Gastroesophageal sphincter (tissue), 3 donors: ENCODE measurements at regions not wholly inside any gene's neighbourhood (a gene's known extent, or its start where the extent isn't known, plus 50 kb on each side); places are given as distances from the start of the nearest gene placed in this dataset.

ENCODE experiments used
- CTCF ChIP-seq, 4 experiments: fragments of 200-600 bp in 2 of 4; fragments of 450-650 bp in 2 of 4; sonication (generic) in 1 of 4; IDR thresholded peaks; one replicate each; pipeline ENCODE4 v1.5.1; 2017 to 2019; ENCODE audit warnings: antibody characterized with exemption in 4 of 4, mild to moderate bottlenecking in 2 of 4, moderate library complexity in 2 of 4
- POLR2A ChIP-seq, 2 donors: fragments of 450-650 bp; IDR thresholded peaks; one replicate each; pipeline ENCODE4 v1.6.1; 2017; ENCODE audit warnings: antibody characterized with exemption in 2 of 2, mild to moderate bottlenecking in 2 of 2, moderate library complexity in 1 of 2
- POLR2AphosphoS5 ChIP-seq: sonication (generic); formaldehyde crosslinking; IDR thresholded peaks from one replicate; pipeline ENCODE4 v1.6.1; 2017; ENCODE audit warnings: antibody characterized with exemption

GRCh38 chr14:82084813-82085212, 551.2 kb upstream of the SEL1L start:
- TF ChIP-seq CTCF (IDR thresholded peaks at IDR 0.05) (no peak), POLR2AphosphoS5 (no peak), POLR2A (IDR thresholded peaks at IDR 0.05) (no peak)
